Tibial nerve (tissue), 4 donors: ENCODE measurements at regions not wholly inside any gene's neighbourhood (a gene's known extent, or its start where the extent isn't known, plus 50 kb on each side); places are given as distances from the start of the nearest gene placed in this dataset.

ENCODE experiments used
- EP300 ChIP-seq, 2 donors: sonication (generic); formaldehyde crosslinking; IDR thresholded peaks; one replicate each; pipeline ENCODE4 v1.6.1; 2017; ENCODE audit warnings: antibody characterized with exemption in 2 of 2, mild to moderate bottlenecking in 1 of 2
- POLR2A ChIP-seq, 2 donors: fragments of 450-650 bp; IDR thresholded peaks; one replicate each; pipeline ENCODE4 v1.6.1; 2017; ENCODE audit warnings: antibody characterized with exemption in 2 of 2, mild to moderate bottlenecking in 2 of 2, moderate library complexity in 2 of 2
- TF ChIP-seq, protein P1 (sequence below), 5 experiments: fragments of 200-600 bp in 3 of 5; fragments of 450-650 bp in 2 of 5; sonication (generic) in 3 of 5; IDR thresholded peaks; one replicate each; pipeline ENCODE4 v1.5.1; 2016 to 2019; ENCODE audit warnings: antibody characterized with exemption in 5 of 5, mild to moderate bottlenecking in 3 of 5, moderate library complexity in 2 of 5

DNA sequence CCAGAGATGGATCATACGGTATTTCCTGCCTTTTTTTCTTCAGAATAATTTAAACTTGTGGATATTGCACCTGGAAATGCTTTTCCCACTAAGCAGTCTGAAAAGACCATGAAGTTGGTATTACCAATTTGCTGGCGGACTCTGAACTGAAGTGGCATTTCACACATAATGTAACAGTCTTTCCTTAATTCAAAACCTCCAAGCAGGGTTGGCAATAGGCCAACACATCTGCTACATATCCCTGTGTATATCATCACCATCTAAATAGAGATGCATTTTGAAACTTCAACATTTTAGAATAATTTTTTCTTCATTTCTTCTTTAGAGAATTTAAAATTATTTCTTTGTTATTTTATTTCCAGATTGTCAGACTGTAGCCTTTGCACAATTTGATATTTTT lies 100.5 kb downstream of the TSPAN8 start:
- TF ChIP-seq, protein P1, sequence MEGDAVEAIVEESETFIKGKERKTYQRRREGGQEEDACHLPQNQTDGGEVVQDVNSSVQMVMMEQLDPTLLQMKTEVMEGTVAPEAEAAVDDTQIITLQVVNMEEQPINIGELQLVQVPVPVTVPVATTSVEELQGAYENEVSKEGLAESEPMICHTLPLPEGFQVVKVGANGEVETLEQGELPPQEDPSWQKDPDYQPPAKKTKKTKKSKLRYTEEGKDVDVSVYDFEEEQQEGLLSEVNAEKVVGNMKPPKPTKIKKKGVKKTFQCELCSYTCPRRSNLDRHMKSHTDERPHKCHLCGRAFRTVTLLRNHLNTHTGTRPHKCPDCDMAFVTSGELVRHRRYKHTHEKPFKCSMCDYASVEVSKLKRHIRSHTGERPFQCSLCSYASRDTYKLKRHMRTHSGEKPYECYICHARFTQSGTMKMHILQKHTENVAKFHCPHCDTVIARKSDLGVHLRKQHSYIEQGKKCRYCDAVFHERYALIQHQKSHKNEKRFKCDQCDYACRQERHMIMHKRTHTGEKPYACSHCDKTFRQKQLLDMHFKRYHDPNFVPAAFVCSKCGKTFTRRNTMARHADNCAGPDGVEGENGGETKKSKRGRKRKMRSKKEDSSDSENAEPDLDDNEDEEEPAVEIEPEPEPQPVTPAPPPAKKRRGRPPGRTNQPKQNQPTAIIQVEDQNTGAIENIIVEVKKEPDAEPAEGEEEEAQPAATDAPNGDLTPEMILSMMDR (IDR thresholded peaks at IDR 0.05) = no peak
- no peak for TF ChIP-seq POLR2A (IDR thresholded peaks at IDR 0.05)
- TF ChIP-seq EP300 (IDR thresholded peaks at IDR 0.05) = no peak
